Prostate gland (tissue), 2 donors: ENCODE measurements at regions not wholly inside any gene's neighbourhood (a gene's known extent, or its start where the extent isn't known, plus 50 kb on each side); places are given as distances from the start of the nearest gene placed in this dataset.

Source experiments
- CTCF ChIP-seq, 4 experiments: fragments of 200-600 bp in 2 of 4; fragments of 450-650 bp in 2 of 4; sonication (generic) in 2 of 4; IDR thresholded peaks; 1 replicate in 3 of 4; 2 replicates in 1 of 4; pipeline ENCODE4 v1.5.1; 2016 to 2019; ENCODE audit warnings: antibody characterized with exemption in 4 of 4, mild to moderate bottlenecking in 2 of 4, moderate library complexity in 2 of 4
- POLR2A ChIP-seq: fragments of 450-650 bp; IDR thresholded peaks from one replicate; pipeline ENCODE4 v1.6.1; 2016; ENCODE audit warnings: antibody characterized with exemption, mild to moderate bottlenecking
- POLR2AphosphoS5 ChIP-seq: sonication (generic); formaldehyde crosslinking; IDR thresholded peaks from one replicate; pipeline ENCODE4 v1.6.1; 2017; ENCODE audit warnings: antibody characterized with exemption

DNA sequence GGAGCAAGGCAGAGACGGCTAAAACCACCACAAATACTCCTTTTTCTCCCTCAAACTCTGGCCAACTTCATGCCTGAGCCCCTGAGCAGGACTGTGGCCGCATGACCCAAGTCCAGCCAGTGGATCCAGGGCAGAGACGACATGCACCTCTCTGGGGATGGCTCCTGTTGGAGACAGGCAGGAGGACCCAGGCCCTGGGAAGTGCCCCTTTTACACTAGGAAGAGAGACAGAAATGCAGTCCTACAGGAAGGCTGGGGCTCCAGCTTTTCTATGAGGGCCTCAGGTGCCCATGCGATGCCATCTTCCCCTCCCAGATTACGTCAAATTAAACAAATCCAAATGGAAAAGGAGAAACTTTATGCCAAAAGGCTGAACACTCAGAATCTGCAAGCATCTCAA, 498.0 kb downstream of the BRD1 start:
- TF ChIP-seq CTCF (IDR thresholded peaks at IDR 0.05), result no peak
- no peak for TF ChIP-seq POLR2A
- TF ChIP-seq POLR2AphosphoS5, result no peak
